H9 (cell line): ENCODE measurements at regions not wholly inside any gene's neighbourhood (a gene's known extent, or its start where the extent isn't known, plus 50 kb on each side); places are given as distances from the start of the nearest gene placed in this dataset.
A peak's percentile ranks its signal among the peaks of the same experiment; 100 is the strongest.

Source experiments
- DNase-seq: peaks from one replicate; pipeline ENCODE4 v3.0.0-alpha.2; 2017
- H2AFZ ChIP-seq: one replicate; pipeline ENCODE4 v1.6.1; 2013; ENCODE audit warnings: mild to moderate bottlenecking, low read length, control low read depth, moderate library complexity
- H2AK5ac ChIP-seq: 2 replicates; pipeline ENCODE4 v1.6.1; 2013; ENCODE audit warnings: low read length, control low read depth, mixed read lengths; ENCODE audit not compliant: insufficient read length
- H2BK120ac ChIP-seq: one replicate; pipeline ENCODE4 v1.6.1; 2013; ENCODE audit warnings: low read depth, mild to moderate bottlenecking, low read length, control low read depth, inconsistent platforms; ENCODE audit not compliant: poor library complexity, severe bottlenecking
- H2BK12ac ChIP-seq: 2 replicates; pipeline ENCODE4 v1.6.1; 2013; ENCODE audit warnings: low read length, control low read depth, mixed read lengths, low read depth; ENCODE audit not compliant: insufficient read length
- H2BK15ac ChIP-seq: 2 replicates; pipeline ENCODE4 v1.6.1; 2013; ENCODE audit warnings: low read depth, low read length, control low read depth
- H2BK20ac ChIP-seq: one replicate; pipeline ENCODE4 v1.6.1; 2013; ENCODE audit warnings: low read depth, mild to moderate bottlenecking, low read length, control low read depth, inconsistent platforms; ENCODE audit not compliant: poor library complexity, severe bottlenecking
- H2BK5ac ChIP-seq: 2 replicates; pipeline ENCODE4 v1.6.1; 2013; ENCODE audit warnings: low read length, control low read depth, mixed read lengths; ENCODE audit not compliant: insufficient read length
- H3K14ac ChIP-seq: 2 replicates; pipeline ENCODE4 v1.6.1; 2013; ENCODE audit warnings: low read length, control low read depth; ENCODE audit not compliant: insufficient read depth
- H3K18ac ChIP-seq: 2 replicates; pipeline ENCODE4 v1.6.1; 2013; ENCODE audit warnings: low read depth, mild to moderate bottlenecking, mixed read lengths, low read length, control low read depth; ENCODE audit not compliant: insufficient read length
- H3K23ac ChIP-seq: 2 replicates; pipeline ENCODE4 v1.6.1; 2013; ENCODE audit warnings: low read length, control low read depth, mixed read lengths, low read depth; ENCODE audit not compliant: insufficient read length
- H3K23me2 ChIP-seq: 2 replicates; pipeline ENCODE4 v1.6.1; 2013; ENCODE audit warnings: low read depth, mild to moderate bottlenecking, mixed read lengths, low read length, control low read depth; ENCODE audit not compliant: insufficient read length, poor library complexity, severe bottlenecking
- H3K27ac ChIP-seq: 2 replicates; pipeline ENCODE4 v1.5.1; 2013; ENCODE audit warnings: low read length, control low read depth, mixed read lengths, low read depth; ENCODE audit not compliant: insufficient read length
- H3K27me3 ChIP-seq: 2 replicates; pipeline ENCODE4 v1.6.1; 2013; ENCODE audit warnings: low read length, control low read depth, inconsistent platforms; ENCODE audit not compliant: insufficient read depth
- H3K4ac ChIP-seq: 2 replicates; pipeline ENCODE4 v1.6.1; 2013; ENCODE audit warnings: low read depth, mild to moderate bottlenecking, control low read depth, inconsistent platforms, low read length, moderate library complexity
- H3K4me1 ChIP-seq: 2 replicates; pipeline ENCODE4 v1.6.1; 2013; ENCODE audit warnings: low read length, control low read depth, inconsistent platforms; ENCODE audit not compliant: insufficient read depth
- H3K4me2 ChIP-seq: 2 replicates; pipeline ENCODE4 v1.6.1; 2013; ENCODE audit warnings: low read length, control low read depth, mixed read lengths; ENCODE audit not compliant: insufficient read length, insufficient read depth
- H3K56ac ChIP-seq: 2 replicates; pipeline ENCODE4 v1.6.1; 2013; ENCODE audit warnings: low read depth, mild to moderate bottlenecking, mixed read lengths, low read length, control low read depth; ENCODE audit not compliant: insufficient read length
- H3K79me1 ChIP-seq: 2 replicates; pipeline ENCODE4 v1.6.1; 2013; ENCODE audit warnings: low read depth, mild to moderate bottlenecking, moderate library complexity, low read length, control low read depth, inconsistent platforms; ENCODE audit not compliant: insufficient read depth, poor library complexity, severe bottlenecking
- H3K79me2 ChIP-seq: 2 replicates; pipeline ENCODE4 v1.6.1; 2013; ENCODE audit warnings: low read length, control low read depth, inconsistent platforms; ENCODE audit not compliant: insufficient read depth
- H3K9ac ChIP-seq: 2 replicates; pipeline ENCODE4 v1.6.1; 2013; ENCODE audit warnings: low read length, control low read depth, mixed read lengths; ENCODE audit not compliant: insufficient read length; ENCODE audit errors: extremely low read depth
- H3K9me3 ChIP-seq: one replicate; pipeline ENCODE4 v1.6.1; 2013; ENCODE audit warnings: low read depth, low read length, inconsistent platforms; ENCODE audit not compliant: control insufficient read depth
- H3T11ph ChIP-seq: one replicate; pipeline ENCODE4 v1.6.1; 2013; ENCODE audit warnings: mild to moderate bottlenecking, low read length, control low read depth, inconsistent platforms
- H4K20me1 ChIP-seq: one replicate; pipeline ENCODE4 v1.6.1; 2013; ENCODE audit not compliant: control insufficient read depth, insufficient read length, insufficient read depth
- H4K5ac ChIP-seq: 2 replicates; pipeline ENCODE4 v1.6.1; 2013; ENCODE audit warnings: low read depth, mild to moderate bottlenecking, mixed read lengths, low read length, control low read depth; ENCODE audit not compliant: insufficient read length
- H4K8ac ChIP-seq: replicated peaks from 2 replicates; pipeline ENCODE4 v1.6.1; 2013; ENCODE audit warnings: low read length, control low read depth, mixed read lengths, low read depth; ENCODE audit not compliant: insufficient read length
- H4K91ac ChIP-seq: 2 replicates; pipeline ENCODE4 v1.6.1; 2013; ENCODE audit warnings: low read depth, mild to moderate bottlenecking, moderate library complexity, mixed read lengths, low read length, control low read depth; ENCODE audit not compliant: insufficient read length
- H3K27ac Mint-ChIP-seq, 3 experiments: 2 replicates in 2 of 3; 3 replicates in 1 of 3; pipeline ENCODE4 v1.8.0; 2020 to 2021; ENCODE audit warnings: mixed read lengths in 3 of 3, mild to moderate bottlenecking in 1 of 3, moderate library complexity in 1 of 3
- H3K27me3 Mint-ChIP-seq: 2 replicates; pipeline ENCODE4 v1.8.0; 2021; ENCODE audit warnings: low read depth, mild to moderate bottlenecking, moderate library complexity, mixed read lengths
- H3K36me3 Mint-ChIP-seq, 3 experiments: 2 replicates in 2 of 3; 3 replicates in 1 of 3; pipeline ENCODE4 v1.8.0; 2020 to 2021; ENCODE audit warnings: low read depth in 3 of 3, mixed read lengths in 3 of 3; ENCODE audit not compliant: insufficient read depth in 1 of 3
- H3K4me1 Mint-ChIP-seq, 2 experiments: 2 replicates each; pipeline ENCODE4 v1.8.0; 2020; ENCODE audit warnings: mixed read lengths in 2 of 2
- H3K4me3 Mint-ChIP-seq, 2 experiments: 2 replicates in 1 of 2; 3 replicates in 1 of 2; pipeline ENCODE4 v1.8.0; 2020 to 2021; ENCODE audit warnings: mild to moderate bottlenecking in 2 of 2, mixed read lengths in 2 of 2, moderate library complexity in 1 of 2
- H3K9me3 Mint-ChIP-seq, 2 experiments: 2 replicates in 1 of 2; 3 replicates in 1 of 2; pipeline ENCODE4 v1.8.0; 2020; ENCODE audit warnings: mild to moderate bottlenecking in 2 of 2, mixed read lengths in 2 of 2, moderate library complexity in 1 of 2
- WGBS: extraction: QIAGEN DNeasy Blood & Tissue Kit; methylation state at CpG from one replicate; pipeline ENCODE4 v1.1.7; 2013; ENCODE audit warnings: missing lambda C conversion rate, low lambda C conversion rate, mixed read lengths; ENCODE audit not compliant: insufficient read length; ENCODE audit errors: extremely low coverage; 5-methylcytosine and 5-hydroxymethylcytosine counted together
- TF ChIP-seq, protein P1 (sequence below): fragments of 200-600 bp; sonication (generic); conservative IDR thresholded peaks from 3 replicates; pipeline ENCODE4 v1.8.0; 2021; ENCODE audit warnings: antibody characterized with exemption, mild to moderate bottlenecking

DNA sequence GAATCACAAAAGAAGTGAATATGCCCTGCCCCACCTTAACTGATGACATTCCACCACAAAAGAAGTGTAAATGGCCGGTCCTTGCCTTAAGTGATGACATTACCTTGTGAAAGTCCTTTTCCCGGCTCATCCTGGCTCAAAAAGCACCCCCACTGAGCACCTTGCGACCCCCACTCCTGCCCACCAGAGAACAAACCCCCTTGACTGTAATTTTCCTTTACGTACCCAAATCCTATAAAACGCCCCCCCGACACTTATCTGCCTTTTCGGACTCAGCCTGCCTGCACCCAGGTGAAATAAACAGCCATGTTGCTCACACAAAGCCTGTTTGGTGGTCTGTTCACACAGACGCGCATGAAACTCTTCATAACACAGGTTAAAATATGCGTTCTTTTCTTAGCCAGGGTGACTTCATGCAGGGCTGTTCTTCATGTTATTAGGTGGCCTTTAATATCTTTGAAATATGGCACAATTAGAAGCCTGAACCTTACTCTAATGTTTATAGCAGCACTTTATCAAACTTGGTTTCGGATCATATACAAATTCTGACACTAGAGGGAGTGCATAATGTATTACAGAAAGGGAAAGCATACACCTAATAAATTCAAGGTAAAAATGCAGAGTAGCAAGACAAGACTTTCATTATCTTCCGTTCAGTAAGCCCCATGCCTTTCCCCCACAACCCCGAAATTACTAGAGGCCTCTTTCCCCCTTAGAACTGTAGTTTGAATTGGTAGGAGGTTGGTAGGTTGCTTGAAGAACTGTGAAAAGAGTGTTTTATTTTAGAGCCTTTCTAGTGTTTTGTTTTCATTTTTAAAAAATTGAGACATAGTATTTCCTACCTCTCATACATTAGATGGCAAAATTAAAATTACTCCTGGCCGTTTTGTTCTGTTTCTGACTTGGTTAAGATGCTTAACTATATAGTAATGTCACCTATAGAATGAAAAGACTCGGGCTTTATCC lies 117.9 kb downstream of the NPY start:
- Histone ChIP-seq H4K20me1 (no peaks in the 10 kb centered on the region), H3K79me1 (no peaks in the 10 kb centered on the region), H3K9ac (peak overlapping the region; percentile 59), H3K27me3 (no peaks in the 10 kb centered on the region), H2BK12ac (no peak overlapping the region), H2BK20ac (no peak overlapping the region), H2AK5ac (no peak overlapping the region), H3K27ac (no peak overlapping the region), H3K9me3 (no peaks in the 10 kb centered on the region), H2AFZ (no peak overlapping the region), H3K79me2 (peaks cover 16% of the 10 kb centered on the region; the same call in 1 of the 2 replicates), H3K56ac (no peak overlapping the region), H4K91ac (no peak overlapping the region), H3K4me1 (peaks cover 6% of the 10 kb centered on the region; the same call in 1 of the 2 replicates), H4K5ac (no peak overlapping the region), H4K8ac (no peak overlapping the region), H2BK120ac (no peak overlapping the region), H3K23ac (no peak overlapping the region), H3K23me2 (peaks cover 6% of the 10 kb centered on the region), H2BK5ac (no peak overlapping the region), H3K18ac (no peak overlapping the region), H2BK15ac (no peak overlapping the region), H3K4me2 (peak overlapping the region; percentile 92), H3K4ac (no peak overlapping the region), H3T11ph (no peak overlapping the region), H3K14ac (no peak overlapping the region)
- peaks cover 2 to 7% of the 10 kb centered on the region in 2 experiments for H3K9me3 Mint-ChIP-seq
- peak overlapping the region; percentile 73 to 91 for H3K4me3 Mint-ChIP-seq
- peak overlapping the region; percentile 97 to 99 (median 98) for H3K27ac Mint-ChIP-seq
- no peaks in the 10 kb centered on the region for H3K27me3 Mint-ChIP-seq
- WGBS = no CpG with 5 or more reads among the region's 15 CpGs
- H3K36me3 Mint-ChIP-seq = peaks cover 58 to 67% (median 64%) of the 10 kb centered on the region in 3 experiments
- TF ChIP-seq, protein P1, sequence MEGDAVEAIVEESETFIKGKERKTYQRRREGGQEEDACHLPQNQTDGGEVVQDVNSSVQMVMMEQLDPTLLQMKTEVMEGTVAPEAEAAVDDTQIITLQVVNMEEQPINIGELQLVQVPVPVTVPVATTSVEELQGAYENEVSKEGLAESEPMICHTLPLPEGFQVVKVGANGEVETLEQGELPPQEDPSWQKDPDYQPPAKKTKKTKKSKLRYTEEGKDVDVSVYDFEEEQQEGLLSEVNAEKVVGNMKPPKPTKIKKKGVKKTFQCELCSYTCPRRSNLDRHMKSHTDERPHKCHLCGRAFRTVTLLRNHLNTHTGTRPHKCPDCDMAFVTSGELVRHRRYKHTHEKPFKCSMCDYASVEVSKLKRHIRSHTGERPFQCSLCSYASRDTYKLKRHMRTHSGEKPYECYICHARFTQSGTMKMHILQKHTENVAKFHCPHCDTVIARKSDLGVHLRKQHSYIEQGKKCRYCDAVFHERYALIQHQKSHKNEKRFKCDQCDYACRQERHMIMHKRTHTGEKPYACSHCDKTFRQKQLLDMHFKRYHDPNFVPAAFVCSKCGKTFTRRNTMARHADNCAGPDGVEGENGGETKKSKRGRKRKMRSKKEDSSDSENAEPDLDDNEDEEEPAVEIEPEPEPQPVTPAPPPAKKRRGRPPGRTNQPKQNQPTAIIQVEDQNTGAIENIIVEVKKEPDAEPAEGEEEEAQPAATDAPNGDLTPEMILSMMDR = peak; percentile 63
- no peak for DNase-seq
- H3K4me1 Mint-ChIP-seq = peaks cover 68 to 70% of the 10 kb centered on the region in 2 experiments
